NT2/D1 (cell line): ENCODE measurements at regions not wholly inside any gene's neighbourhood (a gene's known extent, or its start where the extent isn't known, plus 50 kb on each side); places are given as distances from the start of the nearest gene placed in this dataset.

Experiments
- SUZ12 ChIP-seq: IDR thresholded peaks from 2 replicates; pipeline ENCODE4 v1.6.1; 2011; ENCODE audit not compliant: insufficient read length, insufficient read depth; ENCODE audit errors: extremely low read depth
- YY1 ChIP-seq: IDR thresholded peaks from 2 replicates; pipeline ENCODE4 v1.6.1; 2011; ENCODE audit not compliant: insufficient read length, insufficient read depth

DNA sequence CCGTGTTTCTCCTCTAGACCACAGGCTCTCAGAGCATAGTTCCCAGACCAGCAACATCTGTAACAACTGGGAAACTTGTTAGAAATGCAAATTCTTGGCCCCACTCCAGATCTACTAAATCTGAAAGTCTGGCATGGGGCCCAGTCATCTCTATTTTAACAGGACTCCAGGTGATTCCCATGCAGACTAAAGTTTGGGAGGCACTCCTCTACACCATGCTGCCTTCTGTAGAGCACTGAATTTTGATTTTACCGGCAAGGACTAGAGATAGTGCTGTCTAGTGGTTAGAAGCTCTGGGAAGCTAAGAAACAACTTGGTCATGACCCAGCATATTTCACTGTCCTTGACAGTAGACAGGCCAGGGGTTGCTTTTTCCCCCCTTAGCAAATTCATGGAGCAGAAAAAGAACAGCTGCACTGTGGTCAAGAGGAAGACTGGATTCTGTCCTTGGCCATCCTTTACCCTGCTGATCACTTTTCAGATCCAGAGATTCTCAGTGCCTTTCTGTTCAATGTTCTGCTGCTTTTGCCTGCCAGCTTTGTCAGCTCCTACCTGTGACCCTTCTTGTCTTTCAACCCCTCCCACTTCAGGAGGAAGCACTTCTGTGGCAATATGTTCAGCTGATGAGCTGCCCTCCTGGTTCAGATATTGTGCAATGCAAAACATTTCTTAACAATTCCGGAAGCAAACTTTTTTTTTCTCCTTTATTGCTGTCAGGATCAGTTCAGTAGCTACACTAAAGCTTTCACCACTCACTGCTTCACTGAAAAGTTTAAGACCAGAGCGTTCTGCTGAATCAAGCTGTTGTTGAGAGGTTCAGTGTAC is 133.8 kb upstream of the NUDT4 start:
- TF ChIP-seq YY1 (no peak), SUZ12 (no peak)
